ENCODE measurements at regions not wholly inside any gene's neighbourhood (a gene's known extent, or its start where the extent isn't known, plus 50 kb on each side); places are given as distances from the start of the nearest gene placed in this dataset.

- DNase-seq: no peak
Observed at GRCh38 chr2:122856696-122857095, 1101.2 kb downstream of the TSN start.

GRCh38 chr2:122858075-122858702, 1102.7 kb downstream of the TSN start:
- DNase-seq: no peak

GRCh38 chr2:122858813-122859212, 1103.4 kb downstream of the TSN start:
- DNase-seq: no peak

- no peak for DNase-seq
Observed at GRCh38 chr2:122859260-122859659, 1103.8 kb downstream of the TSN start.

- DNase-seq: no peak
Observed at GRCh38 chr2:122863532-122863931, 1108.1 kb downstream of the TSN start.

- no peak for DNase-seq
Observed at GRCh38 chr2:122864728-122865127, 1109.3 kb downstream of the TSN start.

GRCh38 chr2:122866095-122866494, 1110.6 kb downstream of the TSN start:
- DNase-seq: no peak

- no peak for DNase-seq
Observed at GRCh38 chr2:122867941-122868340, 1112.5 kb downstream of the TSN start.

- DNase-seq: no peak
Observed at GRCh38 chr2:122868646-122869275, 1113.3 kb downstream of the TSN start.

- no peak for DNase-seq
Observed at GRCh38 chr2:122873951-122874350, 1118.5 kb downstream of the TSN start.

- no peak for DNase-seq
Observed at GRCh38 chr2:122875091-122875865, 1119.8 kb downstream of the TSN start.

GRCh38 chr2:122883849-122884248, 1128.4 kb downstream of the TSN start:
- DNase-seq: no peak

GRCh38 chr2:122884889-122885288, 1129.4 kb downstream of the TSN start:
- no peak for DNase-seq

- DNase-seq: no peak
Observed at GRCh38 chr2:122885436-122885835, 1130.0 kb downstream of the TSN start.

GRCh38 chr2:122886479-122887145, 1131.2 kb downstream of the TSN start:
- DNase-seq: no peak

GRCh38 chr2:122899614-122900013, 1125.5 kb upstream of the CNTNAP5 start:
- DNase-seq: no peak

- DNase-seq: no peak
Observed at GRCh38 chr2:122905431-122905830, 1119.7 kb upstream of the CNTNAP5 start.

GRCh38 chr2:122908159-122908558, 1116.9 kb upstream of the CNTNAP5 start:
- DNase-seq: no peak

GRCh38 chr2:122927197-122927596, 1097.9 kb upstream of the CNTNAP5 start:
- DNase-seq: no peak

- DNase-seq: no peak
Observed at GRCh38 chr2:122927710-122928557, 1097.2 kb upstream of the CNTNAP5 start.

GRCh38 chr2:122929347-122929746, 1095.7 kb upstream of the CNTNAP5 start:
- DNase-seq: no peak

- no peak for DNase-seq
Observed at GRCh38 chr2:122935506-122935905, 1089.6 kb upstream of the CNTNAP5 start.

GRCh38 chr2:122939796-122940195, 1085.3 kb upstream of the CNTNAP5 start:
- DNase-seq: no peak

All from DMS79 (cell line).